Heart right ventricle (tissue), 16 donors: ENCODE measurements at regions not wholly inside any gene's neighbourhood (a gene's known extent, or its start where the extent isn't known, plus 50 kb on each side); places are given as distances from the start of the nearest gene placed in this dataset.

Experiments
- ATAC-seq, 8 donors: fragments of 200-7000 bp; cut with Tn5 transposase; one replicate each; pipeline ENCODE4 v1.9.1; 2020; ENCODE audit warnings: mild to moderate bottlenecking in 8 of 8, moderate library complexity in 8 of 8, moderate number of reproducible peaks in 1 of 8
- DNase-seq, 2 donors: peaks; one replicate each; pipeline ENCODE4 v3.0.0-alpha.2; 2020
- H3K27ac ChIP-seq, 10 donors: fragments of 200-600 bp; sonication (generic) in 2 of 10; one replicate each; pipeline versions ENCODE4 v1.5.0 to v1.8.0; 2020 to 2022; ENCODE audit warnings: mild to moderate bottlenecking in 3 of 10
- H3K27me3 ChIP-seq, 7 donors: fragments of 200-600 bp; one replicate each; pipeline ENCODE4 v1.8.0; 2021 to 2022; ENCODE audit warnings: mild to moderate bottlenecking in 2 of 7
- H3K36me3 ChIP-seq, 9 donors: fragments of 200-600 bp; sonication (generic) in 1 of 9; one replicate each; pipeline versions ENCODE4 v1.5.0 to v1.8.0; 2020 to 2022; ENCODE audit warnings: mild to moderate bottlenecking in 2 of 9
- H3K4me1 ChIP-seq, 9 donors: fragments of 200-600 bp; sonication (generic) in 1 of 9; one replicate each; pipeline versions ENCODE4 v1.5.0 to v1.8.0; 2020 to 2022; ENCODE audit warnings: mild to moderate bottlenecking in 4 of 9
- H3K4me3 ChIP-seq, 10 donors: fragments of 200-600 bp; sonication (generic) in 2 of 10; one replicate each; pipeline versions ENCODE4 v1.5.0 to v1.8.0; 2020 to 2022; ENCODE audit warnings: mild to moderate bottlenecking in 7 of 10, moderate library complexity in 2 of 10
- H3K9me3 ChIP-seq, 11 donors: fragments of 200-600 bp in 10 of 11; sonication (generic) in 2 of 11; one replicate each; pipeline versions ENCODE4 v1.5.0 to v1.8.0; 2013 to 2022; ENCODE audit warnings: mild to moderate bottlenecking in 2 of 11, control low read depth in 1 of 11, moderate library complexity in 1 of 11
- CTCF ChIP-seq, 9 donors: fragments of 200-600 bp; sonication (generic) in 2 of 9; IDR thresholded peaks; one replicate each; pipeline versions ENCODE4 v1.5.0 to v1.8.0; 2021 to 2022; ENCODE audit warnings: antibody characterized with exemption in 9 of 9, mild to moderate bottlenecking in 5 of 9, moderate library complexity in 1 of 9
- WGBS, 2 donors: extraction: QIAGEN DNeasy Blood & Tissue Kit; methylation state at CpG; one replicate each; pipeline ENCODE4 v1.1.7; 2013; ENCODE audit warnings: inconsistent platforms in 1 of 2; 5-methylcytosine and 5-hydroxymethylcytosine counted together
- intact Hi-C, 10 donors: fragments of 100-400 bp; cut with DNase I; formaldehyde crosslinking; loops; one replicate each; pipeline versions ENCODE4 v1.11.1 to v1.14.2; 2022
- donor health status: Arrhythmogenic right ventricular cardiomyopathy.
- donor health status: ischemic (EF 13 %, LVEDD 7.1; RV severe dilation, severe dysfunction).
- donor health status: healthy with polysubstance abuse.
- donor health status: DM: no; HTN: yes; CAD: no.
- donor health status: DM: no; HTN: no; CAD: no.
- donor health status: ischemic (EF 25% LVEDD 6.9; RV normal size, moderate dysfunction).
- donor health status: ischemic (EF 25% LVEDD 5.7; RV mildly dilated, moderate dysfunction).
- donor health status: healthy.
- donor health status: DM: yes; HTN: yes; CAD: no.
- donor health status: Ischemic cardiomyopathy.
- donor health status: ischemic (EF 35%, LVEDD 5.7; RV mildly dilated, moderate dysfunction).
- donor health status: nonischemic (EF 11% LVEDD 7.7; RV severe dilation, severe dysfunction).
- donor health status: DM: yes; HTN: yes; CAD: no.
- donor health status: PGD.
- donor health status: ischemic (EF 29% LVEDD 5.4; RV normal size, mild dysfunction).
- donor health status: nonischemic (EF 23%, LVEDD 6.1; RV moderate dilation, normal function).

- no peak for ATAC-seq
- Histone ChIP-seq H3K4me3 (no peak overlapping the region), H3K27me3 (no peaks in the 10 kb centered on the region), H3K36me3 (no peaks in the 10 kb centered on the region), H3K9me3 (no peaks in the 10 kb centered on the region), H3K4me1 (no peaks in the 10 kb centered on the region), H3K27ac (no peak overlapping the region)
- TF ChIP-seq CTCF (IDR thresholded peaks at IDR 0.05) = no peak
- intact Hi-C loops = no loop called here
- no peak for DNase-seq
- WGBS, 2 donors = 91 to 96% methylated on average over 2 of the region's 2 CpGs
Measured at GRCh38 chr13:64429691-64430090, 2800.4 kb downstream of the PCDH9 start.

GRCh38 chr13:64428196-64428595, 2801.9 kb downstream of the PCDH9 start:
- ATAC-seq (no peak), DNase-seq (no peak)
- TF ChIP-seq CTCF (IDR thresholded peaks at IDR 0.05) = no peak
- intact Hi-C loops = no loop called here
- Histone ChIP-seq H3K27me3 (no peaks in the 10 kb centered on the region), H3K9me3 (no peaks in the 10 kb centered on the region), H3K4me1 (no peaks in the 10 kb centered on the region), H3K27ac (no peak overlapping the region), H3K36me3 (no peaks in the 10 kb centered on the region), H3K4me3 (no peak overlapping the region)

- 54 to 81% methylated on average over 1 of the region's 1 CpG for WGBS, 2 donors
- DNase-seq (no peak), ATAC-seq (no peak)
- no peak overlapping the region for H3K27ac ChIP-seq
- no peak overlapping the region for H3K4me3 ChIP-seq
- no peaks in the 10 kb centered on the region for H3K4me1 ChIP-seq
- intact Hi-C loops = no loop called here
- no peak for TF ChIP-seq CTCF (IDR thresholded peaks at IDR 0.05)
- no peaks in the 10 kb centered on the region for H3K27me3 ChIP-seq
- H3K36me3 ChIP-seq = no peaks in the 10 kb centered on the region
- no peaks in the 10 kb centered on the region for H3K9me3 ChIP-seq
Measured at GRCh38 chr13:64423467-64423866, 2806.7 kb downstream of the PCDH9 start.

GRCh38 chr13:64420181-64420580, 2810.0 kb downstream of the PCDH9 start:
- no peaks in the 10 kb centered on the region for H3K9me3 ChIP-seq
- H3K27ac ChIP-seq = no peak overlapping the region
- no peak for ATAC-seq
- no peak for DNase-seq
- H3K27me3 ChIP-seq = no peaks in the 10 kb centered on the region
- 93% methylated on average over 3 of the region's 3 CpGs for WGBS, 2 donors
- no peaks in the 10 kb centered on the region for H3K36me3 ChIP-seq
- intact Hi-C loops = no loop called here
- no peaks in the 10 kb centered on the region for H3K4me1 ChIP-seq
- no peak for TF ChIP-seq CTCF (IDR thresholded peaks at IDR 0.05)
- no peak overlapping the region for H3K4me3 ChIP-seq

- Histone ChIP-seq H3K27me3 (no peaks in the 10 kb centered on the region), H3K9me3 (peaks cover 0 to 6% (median 0%) of the 10 kb centered on the region in 11 donors), H3K4me3 (no peak overlapping the region), H3K4me1 (no peaks in the 10 kb centered on the region), H3K36me3 (no peaks in the 10 kb centered on the region), H3K27ac (no peak overlapping the region)
- no peak for ATAC-seq
- DNase-seq = no peak
- no peak for TF ChIP-seq CTCF (IDR thresholded peaks at IDR 0.05)
- 66 to 71% methylated on average over 3 of the region's 3 CpGs for WGBS, 2 donors
- intact Hi-C loops = no loop called here
Measured at GRCh38 chr13:64417581-64417980, 2812.6 kb downstream of the PCDH9 start.
